Neural progenitor cell (in vitro differentiated cells): ENCODE measurements at regions not wholly inside any gene's neighbourhood (a gene's known extent, or its start where the extent isn't known, plus 50 kb on each side); places are given as distances from the start of the nearest gene placed in this dataset.

Experiments
- CTCF ChIP-seq: fragments of 200-600 bp; sonication (generic); IDR thresholded peaks from 2 replicates; pipeline ENCODE4 v1.5.1; 2017; ENCODE audit warnings: antibody characterized with exemption, mild to moderate bottlenecking
- EZH2 ChIP-seq: fragments of 200-600 bp; sonication (generic); IDR thresholded peaks from 2 replicates; pipeline ENCODE4 v1.6.1; 2017; ENCODE audit warnings: antibody characterized with exemption, mild to moderate bottlenecking, moderate library complexity
- EZH2phosphoT487 ChIP-seq: fragments of 200-600 bp; sonication (generic); IDR thresholded peaks from 2 replicates; pipeline ENCODE4 v1.6.1; 2017; ENCODE audit warnings: antibody characterized with exemption

GRCh38 chr14:104472073-104472472 is 107.5 kb upstream of the C14orf180 start:
- TF ChIP-seq CTCF (no peak), EZH2 (no peak), EZH2phosphoT487 (no peak)
